ENCODE measurements at regions not wholly inside any gene's neighbourhood (a gene's known extent, or its start where the extent isn't known, plus 50 kb on each side); places are given as distances from the start of the nearest gene placed in this dataset.

- DNase-seq: no peak
These were observed 494.8 kb downstream of the SHQ1 start for GRCh38 chr3:72353236-72354128.

GRCh38 chr3:72352176-72352575 is 496.1 kb downstream of the SHQ1 start:
- no peak for DNase-seq

GRCh38 chr3:72351536-72351935 is 496.7 kb downstream of the SHQ1 start:
- DNase-seq: no peak

GRCh38 chr3:72350761-72351505 is 497.3 kb downstream of the SHQ1 start:
- DNase-seq: no peak

- DNase-seq: no peak
These were observed 499.9 kb downstream of the SHQ1 start for GRCh38 chr3:72348357-72348756.

- DNase-seq: peak; percentile 85
These were observed 500.4 kb downstream of the SHQ1 start for GRCh38 chr3:72347819-72348319.

GRCh38 chr3:72346526-72346926 is 501.7 kb downstream of the SHQ1 start:
- DNase-seq: no peak

- no peak for DNase-seq
These were observed 502.3 kb downstream of the SHQ1 start for GRCh38 chr3:72345980-72346379.

- DNase-seq: no peak
These were observed 502.9 kb downstream of the SHQ1 start for GRCh38 chr3:72345237-72345878.

GRCh38 chr3:72344647-72345046 is 503.6 kb downstream of the SHQ1 start:
- no peak for DNase-seq

- no peak for DNase-seq
These were observed 504.0 kb downstream of the SHQ1 start for GRCh38 chr3:72344236-72344635.

- no peak for DNase-seq
These were observed 505.2 kb downstream of the SHQ1 start for GRCh38 chr3:72343078-72343477.

GRCh38 chr3:72342450-72342849 is 505.8 kb downstream of the SHQ1 start:
- no peak for DNase-seq

GRCh38 chr3:72341920-72342319 is 506.3 kb downstream of the SHQ1 start:
- peak; percentile 74 for DNase-seq

- DNase-seq: no peak
These were observed 506.9 kb downstream of the SHQ1 start for GRCh38 chr3:72341380-72341770.

GRCh38 chr3:72340476-72341379 is 507.5 kb downstream of the SHQ1 start:
- DNase-seq: no peak

GRCh38 chr3:72340056-72340455 is 508.2 kb downstream of the SHQ1 start:
- DNase-seq: no peak

GRCh38 chr3:72339670-72340030 is 508.6 kb downstream of the SHQ1 start:
- no peak for DNase-seq

GRCh38 chr3:72338942-72339669 is 509.1 kb downstream of the SHQ1 start:
- no peak for DNase-seq

GRCh38 chr3:72338082-72338941 is 509.9 kb downstream of the SHQ1 start:
- no peak for DNase-seq

- DNase-seq: no peak
These were observed 510.8 kb downstream of the SHQ1 start for GRCh38 chr3:72337480-72337855.

Measured in left hindlimb (tissue), 1 donor.